GM12878 (cell line): ENCODE measurements at regions not wholly inside any gene's neighbourhood (a gene's known extent, or its start where the extent isn't known, plus 50 kb on each side); places are given as distances from the start of the nearest gene placed in this dataset.
A peak's percentile ranks its signal among the peaks of the same experiment; 100 is the strongest.

ENCODE experiments used
- ASH2L ChIP-seq: fragments of 300-600, 200-600 bp; sonication (generic); IDR thresholded peaks from 2 replicates; pipeline ENCODE4 v1.6.1; 2017; ENCODE audit warnings: low read depth, mild to moderate bottlenecking, borderline replicate concordance
- BCL11A ChIP-seq: IDR thresholded peaks from 2 replicates; pipeline ENCODE4 v1.6.1; 2011; ENCODE audit warnings: low read depth, low read length
- CREB1 ChIP-seq: IDR thresholded peaks from 2 replicates; pipeline ENCODE4 v1.6.1; 2012; ENCODE audit warnings: low read depth, mild to moderate bottlenecking, inconsistent platforms
- FOS ChIP-seq: IDR thresholded peaks from 3 replicates; pipeline ENCODE4 v1.6.1; 2011; ENCODE audit warnings: borderline replicate concordance; ENCODE audit not compliant: insufficient read length; ENCODE audit errors: extremely low read depth
- IKZF1 ChIP-seq: fragments of 450-650 bp; conservative IDR thresholded peaks from 2 replicates; pipeline ENCODE4 v1.6.1; 2017; ENCODE audit warnings: antibody characterized with exemption, mild to moderate bottlenecking
- KDM1A ChIP-seq: fragments of 200-600 bp; sonication (generic); IDR thresholded peaks from 2 replicates; pipeline ENCODE4 v1.6.1; 2016; ENCODE audit warnings: borderline replicate concordance
- MEF2B ChIP-seq: fragments of 450-650 bp; IDR thresholded peaks from 2 replicates; pipeline ENCODE4 v1.6.1; 2018; ENCODE audit warnings: mild to moderate bottlenecking, moderate library complexity; ENCODE audit not compliant: partially characterized antibody, poor library complexity, severe bottlenecking
- MTA2 ChIP-seq: fragments of 450-650 bp; IDR thresholded peaks from 2 replicates; pipeline ENCODE4 v1.6.1; 2016; ENCODE audit warnings: low read depth, mild to moderate bottlenecking, moderate library complexity
- MXI1 ChIP-seq: fragments of 150-350 bp; IDR thresholded peaks from 2 replicates; pipeline ENCODE4 v1.6.1; 2011; ENCODE audit warnings: low read depth, mild to moderate bottlenecking, inconsistent platforms, low read length, improper control_type of control experiment
- NFIC ChIP-seq: IDR thresholded peaks from 2 replicates; pipeline ENCODE4 v1.6.1; 2012; ENCODE audit warnings: low read depth, mild to moderate bottlenecking, inconsistent platforms, low read length, moderate library complexity
- NR2F1 ChIP-seq: fragments of 450-650 bp; conservative IDR thresholded peaks from 2 replicates; pipeline ENCODE4 v1.6.1; 2017; ENCODE audit warnings: mild to moderate bottlenecking
- NRF1 ChIP-seq: conservative IDR thresholded peaks from 2 replicates; pipeline ENCODE4 v1.6.1; 2011; ENCODE audit warnings: mild to moderate bottlenecking, low read depth, low read length, improper control_type of control experiment
- RAD21 ChIP-seq: IDR thresholded peaks from 2 replicates; pipeline ENCODE4 v1.6.1; 2011; ENCODE audit warnings: mild to moderate bottlenecking, low read depth, low read length, moderate library complexity; ENCODE audit not compliant: insufficient read depth
- RB1 ChIP-seq: fragments of 450-650 bp; formaldehyde crosslinking; IDR thresholded peaks from 2 replicates; pipeline ENCODE4 v1.6.1; 2017; ENCODE audit warnings: mild to moderate bottlenecking, borderline replicate concordance
- RBBP5 ChIP-seq: fragments of 200-600 bp; sonication (generic); conservative IDR thresholded peaks from 2 replicates; pipeline ENCODE4 v1.6.1; 2016
- RUNX3 ChIP-seq: IDR thresholded peaks from 2 replicates; pipeline ENCODE4 v1.6.1; 2012; ENCODE audit warnings: low read length, inconsistent platforms
- SP1 ChIP-seq: IDR thresholded peaks from one replicate; pipeline ENCODE4 v1.6.1; 2011; ENCODE audit warnings: low read depth, low read length
- TBL1XR1 ChIP-seq: IDR thresholded peaks from 2 replicates; pipeline ENCODE4 v1.6.1; 2012; ENCODE audit warnings: low read depth, low read length, improper control_type of control experiment
- WRNIP1 ChIP-seq: IDR thresholded peaks from 2 replicates; pipeline ENCODE4 v1.6.1; 2011; ENCODE audit warnings: low read depth, low read length, improper control_type of control experiment, borderline replicate concordance
- ZNF274 ChIP-seq: IDR thresholded peaks from one replicate; pipeline ENCODE4 v1.8.0; 2011; ENCODE audit not compliant: insufficient read length, insufficient read depth
- TF ChIP-seq, protein P1 (sequence below): fragments of 450-650 bp; IDR thresholded peaks from 2 replicates; pipeline ENCODE4 v1.6.1; 2016; ENCODE audit warnings: mild to moderate bottlenecking
- TF ChIP-seq, protein P2 (sequence below): fragments of 450-650 bp; formaldehyde crosslinking; IDR thresholded peaks from 2 replicates; pipeline ENCODE4 v1.4.0; 2020; ENCODE audit warnings: mild to moderate bottlenecking, moderate library complexity
- TF ChIP-seq, protein P3 (sequence below): fragments of 450-650 bp; IDR thresholded peaks from 2 replicates; pipeline ENCODE4 v1.6.1; 2017; ENCODE audit warnings: mild to moderate bottlenecking, moderate library complexity
- TF ChIP-seq, protein P4 (sequence below): fragments of 450-650 bp; IDR thresholded peaks from 2 replicates; pipeline ENCODE4 v1.6.1; 2014; ENCODE audit warnings: mild to moderate bottlenecking

DNA sequence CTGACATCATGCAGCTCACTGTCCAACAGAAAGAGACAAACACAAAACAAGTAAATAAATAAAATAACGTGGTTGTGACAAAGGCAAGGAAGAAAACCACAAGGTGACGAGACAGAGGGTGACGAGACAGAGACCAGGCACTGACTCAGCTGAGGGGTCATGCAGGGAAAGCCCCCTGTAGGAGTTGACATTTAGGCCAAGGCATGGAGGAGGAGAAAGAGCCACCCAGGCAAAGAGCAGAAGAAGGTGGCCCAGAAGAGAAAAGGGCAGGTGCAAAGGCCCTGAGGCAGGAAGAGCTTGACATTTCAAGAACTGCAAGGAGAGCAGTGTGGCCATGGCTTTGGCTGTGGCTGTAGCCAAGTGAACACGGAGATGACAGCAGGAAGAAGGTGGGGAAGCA, 65.1 kb upstream of the ID3 start (continued):
- TF ChIP-seq, protein P1, sequence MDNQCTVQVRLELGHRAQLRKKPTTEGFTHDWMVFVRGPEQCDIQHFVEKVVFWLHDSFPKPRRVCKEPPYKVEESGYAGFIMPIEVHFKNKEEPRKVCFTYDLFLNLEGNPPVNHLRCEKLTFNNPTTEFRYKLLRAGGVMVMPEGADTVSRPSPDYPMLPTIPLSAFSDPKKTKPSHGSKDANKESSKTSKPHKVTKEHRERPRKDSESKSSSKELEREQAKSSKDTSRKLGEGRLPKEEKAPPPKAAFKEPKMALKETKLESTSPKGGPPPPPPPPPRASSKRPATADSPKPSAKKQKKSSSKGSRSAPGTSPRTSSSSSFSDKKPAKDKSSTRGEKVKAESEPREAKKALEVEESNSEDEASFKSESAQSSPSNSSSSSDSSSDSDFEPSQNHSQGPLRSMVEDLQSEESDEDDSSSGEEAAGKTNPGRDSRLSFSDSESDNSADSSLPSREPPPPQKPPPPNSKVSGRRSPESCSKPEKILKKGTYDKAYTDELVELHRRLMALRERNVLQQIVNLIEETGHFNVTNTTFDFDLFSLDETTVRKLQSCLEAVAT: no peak
- TF ChIP-seq IKZF1 (0 out of 2 replicates have a peak, but pooled peaks have one; percentile 13), ZNF274 (no peak), NFIC (no peak), FOS (no peak), RUNX3 (peak; percentile 79), BCL11A (no peak), KDM1A (no peak), NRF1 (no peak), MXI1 (no peak), MEF2B (no peak), NR2F1 (no peak), MTA2 (no peak), CREB1 (0 out of 2 replicates have a peak, but pooled peaks have one; percentile 20), ASH2L (no peak), SP1 (no peak), RB1 (no peak), TBL1XR1 (0 out of 2 replicates have a peak, but pooled peaks have one; percentile 15), RBBP5 (no peak), RAD21 (no peak), WRNIP1 (no peak)
- TF ChIP-seq, protein P2, sequence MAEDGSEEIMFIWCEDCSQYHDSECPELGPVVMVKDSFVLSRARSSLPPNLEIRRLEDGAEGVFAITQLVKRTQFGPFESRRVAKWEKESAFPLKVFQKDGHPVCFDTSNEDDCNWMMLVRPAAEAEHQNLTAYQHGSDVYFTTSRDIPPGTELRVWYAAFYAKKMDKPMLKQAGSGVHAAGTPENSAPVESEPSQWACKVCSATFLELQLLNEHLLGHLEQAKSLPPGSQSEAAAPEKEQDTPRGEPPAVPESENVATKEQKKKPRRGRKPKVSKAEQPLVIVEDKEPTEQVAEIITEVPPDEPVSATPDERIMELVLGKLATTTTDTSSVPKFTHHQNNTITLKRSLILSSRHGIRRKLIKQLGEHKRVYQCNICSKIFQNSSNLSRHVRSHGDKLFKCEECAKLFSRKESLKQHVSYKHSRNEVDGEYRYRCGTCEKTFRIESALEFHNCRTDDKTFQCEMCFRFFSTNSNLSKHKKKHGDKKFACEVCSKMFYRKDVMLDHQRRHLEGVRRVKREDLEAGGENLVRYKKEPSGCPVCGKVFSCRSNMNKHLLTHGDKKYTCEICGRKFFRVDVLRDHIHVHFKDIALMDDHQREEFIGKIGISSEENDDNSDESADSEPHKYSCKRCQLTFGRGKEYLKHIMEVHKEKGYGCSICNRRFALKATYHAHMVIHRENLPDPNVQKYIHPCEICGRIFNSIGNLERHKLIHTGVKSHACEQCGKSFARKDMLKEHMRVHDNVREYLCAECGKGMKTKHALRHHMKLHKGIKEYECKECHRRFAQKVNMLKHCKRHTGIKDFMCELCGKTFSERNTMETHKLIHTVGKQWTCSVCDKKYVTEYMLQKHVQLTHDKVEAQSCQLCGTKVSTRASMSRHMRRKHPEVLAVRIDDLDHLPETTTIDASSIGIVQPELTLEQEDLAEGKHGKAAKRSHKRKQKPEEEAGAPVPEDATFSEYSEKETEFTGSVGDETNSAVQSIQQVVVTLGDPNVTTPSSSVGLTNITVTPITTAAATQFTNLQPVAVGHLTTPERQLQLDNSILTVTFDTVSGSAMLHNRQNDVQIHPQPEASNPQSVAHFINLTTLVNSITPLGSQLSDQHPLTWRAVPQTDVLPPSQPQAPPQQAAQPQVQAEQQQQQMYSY: no peak
- TF ChIP-seq, protein P3, sequence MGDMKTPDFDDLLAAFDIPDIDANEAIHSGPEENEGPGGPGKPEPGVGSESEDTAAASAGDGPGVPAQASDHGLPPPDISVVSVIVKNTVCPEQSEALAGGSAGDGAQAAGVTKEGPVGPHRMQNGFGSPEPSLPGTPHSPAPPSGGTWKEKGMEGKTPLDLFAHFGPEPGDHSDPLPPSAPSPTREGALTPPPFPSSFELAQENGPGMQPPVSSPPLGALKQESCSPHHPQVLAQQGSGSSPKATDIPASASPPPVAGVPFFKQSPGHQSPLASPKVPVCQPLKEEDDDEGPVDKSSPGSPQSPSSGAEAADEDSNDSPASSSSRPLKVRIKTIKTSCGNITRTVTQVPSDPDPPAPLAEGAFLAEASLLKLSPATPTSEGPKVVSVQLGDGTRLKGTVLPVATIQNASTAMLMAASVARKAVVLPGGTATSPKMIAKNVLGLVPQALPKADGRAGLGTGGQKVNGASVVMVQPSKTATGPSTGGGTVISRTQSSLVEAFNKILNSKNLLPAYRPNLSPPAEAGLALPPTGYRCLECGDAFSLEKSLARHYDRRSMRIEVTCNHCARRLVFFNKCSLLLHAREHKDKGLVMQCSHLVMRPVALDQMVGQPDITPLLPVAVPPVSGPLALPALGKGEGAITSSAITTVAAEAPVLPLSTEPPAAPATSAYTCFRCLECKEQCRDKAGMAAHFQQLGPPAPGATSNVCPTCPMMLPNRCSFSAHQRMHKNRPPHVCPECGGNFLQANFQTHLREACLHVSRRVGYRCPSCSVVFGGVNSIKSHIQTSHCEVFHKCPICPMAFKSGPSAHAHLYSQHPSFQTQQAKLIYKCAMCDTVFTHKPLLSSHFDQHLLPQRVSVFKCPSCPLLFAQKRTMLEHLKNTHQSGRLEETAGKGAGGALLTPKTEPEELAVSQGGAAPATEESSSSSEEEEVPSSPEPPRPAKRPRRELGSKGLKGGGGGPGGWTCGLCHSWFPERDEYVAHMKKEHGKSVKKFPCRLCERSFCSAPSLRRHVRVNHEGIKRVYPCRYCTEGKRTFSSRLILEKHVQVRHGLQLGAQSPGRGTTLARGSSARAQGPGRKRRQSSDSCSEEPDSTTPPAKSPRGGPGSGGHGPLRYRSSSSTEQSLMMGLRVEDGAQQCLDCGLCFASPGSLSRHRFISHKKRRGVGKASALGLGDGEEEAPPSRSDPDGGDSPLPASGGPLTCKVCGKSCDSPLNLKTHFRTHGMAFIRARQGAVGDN: no peak
- TF ChIP-seq, protein P4, sequence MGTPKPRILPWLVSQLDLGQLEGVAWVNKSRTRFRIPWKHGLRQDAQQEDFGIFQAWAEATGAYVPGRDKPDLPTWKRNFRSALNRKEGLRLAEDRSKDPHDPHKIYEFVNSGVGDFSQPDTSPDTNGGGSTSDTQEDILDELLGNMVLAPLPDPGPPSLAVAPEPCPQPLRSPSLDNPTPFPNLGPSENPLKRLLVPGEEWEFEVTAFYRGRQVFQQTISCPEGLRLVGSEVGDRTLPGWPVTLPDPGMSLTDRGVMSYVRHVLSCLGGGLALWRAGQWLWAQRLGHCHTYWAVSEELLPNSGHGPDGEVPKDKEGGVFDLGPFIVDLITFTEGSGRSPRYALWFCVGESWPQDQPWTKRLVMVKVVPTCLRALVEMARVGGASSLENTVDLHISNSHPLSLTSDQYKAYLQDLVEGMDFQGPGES: no peak
